HG03108 (cell line): ENCODE measurements at regions not wholly inside any gene's neighbourhood (a gene's known extent, or its start where the extent isn't known, plus 50 kb on each side); places are given as distances from the start of the nearest gene placed in this dataset.
"Not testable (repeated sequence)": the region's sequence is repeated elsewhere in the genome, so short reads cannot be mapped to it uniquely, and the experiment has no call there.

Experiments
- ATAC-seq: cut with Tn5 transposase; IDR thresholded peaks from one replicate; pipeline ENCODE4 v1.9.1; 2021; ENCODE audit warnings: moderate library complexity; ENCODE audit not compliant: unreplicated experiment

GRCh38 chr18:1530650-1531049, 626.0 kb downstream of the ADCYAP1 start:
- no peak for ATAC-seq

DNA sequence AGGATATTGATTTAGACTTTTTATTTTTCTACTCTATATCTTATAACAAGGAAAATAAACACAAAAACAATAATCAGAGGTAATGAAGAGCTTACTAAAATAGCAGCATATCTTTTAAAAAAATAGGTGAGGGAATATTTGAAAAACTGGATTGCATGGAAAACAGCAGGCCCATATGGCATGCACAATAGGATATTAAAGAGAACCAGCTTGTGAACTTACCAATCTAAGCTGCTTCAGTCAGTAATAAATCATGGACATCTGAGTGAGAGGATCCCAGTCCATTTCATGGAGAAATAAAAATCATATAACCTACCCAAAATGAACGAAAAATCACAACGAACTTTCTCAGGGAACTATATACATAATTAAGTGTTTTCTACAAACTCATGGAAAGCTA, 634.6 kb downstream of the ADCYAP1 start:
- ATAC-seq, result no peak

DNA sequence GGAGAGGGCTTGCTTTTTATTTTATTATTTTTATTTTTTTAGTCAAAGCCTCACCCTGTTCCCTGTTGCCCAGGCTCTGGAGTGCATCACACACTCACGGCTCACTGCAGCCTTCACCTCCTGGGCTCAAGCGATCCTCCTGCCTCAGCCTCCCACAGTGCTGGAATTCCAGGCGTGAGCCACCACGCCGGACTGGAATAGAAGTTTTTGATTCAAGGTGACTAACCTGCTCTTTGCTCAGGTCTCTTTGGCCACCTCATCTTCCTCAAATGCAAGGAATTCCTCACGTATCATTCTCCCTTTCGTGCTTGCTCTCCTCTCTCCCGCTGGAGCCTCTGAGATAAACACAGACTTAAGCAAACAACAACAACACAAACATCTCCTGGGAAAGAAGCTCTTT, 636.8 kb downstream of the ADCYAP1 start:
- ATAC-seq, result no peak

DNA sequence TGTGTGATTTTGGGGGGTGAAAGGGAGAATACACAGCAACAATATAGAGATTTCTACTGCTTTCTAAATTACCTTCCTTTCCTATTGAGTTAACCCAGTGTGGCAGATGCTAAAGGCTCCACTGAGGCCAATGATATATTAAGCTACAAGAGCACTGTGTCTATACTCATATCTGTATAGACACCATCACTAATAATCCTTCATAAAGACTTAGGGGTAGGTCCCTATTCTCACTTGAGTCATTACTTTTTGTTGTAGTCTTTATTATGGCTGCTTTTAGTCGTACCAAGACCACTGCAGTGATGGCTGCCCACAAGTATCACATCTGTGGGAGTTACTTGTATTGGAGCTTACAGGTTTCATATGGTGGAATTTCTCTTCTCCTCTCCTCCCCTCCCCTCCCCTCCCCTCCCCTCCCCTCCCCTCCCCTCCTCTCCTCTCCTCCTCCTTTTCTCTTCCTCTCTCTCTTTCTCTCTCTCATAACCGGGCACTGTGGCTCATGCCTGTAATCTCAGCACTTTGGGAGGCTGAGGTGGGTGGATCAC, 637.6 kb downstream of the ADCYAP1 start:
- ATAC-seq, result no peak

DNA sequence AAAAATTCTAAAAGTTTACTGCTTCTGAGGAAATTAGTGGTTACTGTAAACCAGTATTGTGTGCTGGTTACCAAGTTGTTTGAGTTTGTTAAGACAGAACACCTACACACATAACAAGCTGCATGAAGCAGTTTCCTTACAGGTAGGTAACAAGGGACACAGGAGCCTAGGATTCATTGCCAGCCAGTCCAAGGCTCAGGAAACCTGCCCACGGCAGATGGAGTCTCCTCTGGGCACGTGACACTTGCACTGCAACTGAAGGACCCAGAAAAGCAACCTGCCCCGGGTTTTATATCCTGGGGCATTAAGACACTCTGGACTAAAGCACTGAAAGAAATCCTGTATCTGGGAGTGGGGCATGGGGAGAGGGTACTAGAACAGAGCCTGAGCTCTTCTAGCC, 639.3 kb downstream of the ADCYAP1 start:
- ATAC-seq, result no peak

GRCh38 chr18:1557711-1558110, 653.0 kb downstream of the ADCYAP1 start:
- not testable (repeated sequence) for ATAC-seq

- ATAC-seq, result no peak
These were observed 654.9 kb downstream of the ADCYAP1 start for GRCh38 chr18:1559563-1559962.

GRCh38 chr18:1564793-1565192, 660.1 kb downstream of the ADCYAP1 start:
- ATAC-seq, result no peak

- no peak for ATAC-seq
These were observed 666.5 kb downstream of the ADCYAP1 start for GRCh38 chr18:1571206-1571605.

DNA sequence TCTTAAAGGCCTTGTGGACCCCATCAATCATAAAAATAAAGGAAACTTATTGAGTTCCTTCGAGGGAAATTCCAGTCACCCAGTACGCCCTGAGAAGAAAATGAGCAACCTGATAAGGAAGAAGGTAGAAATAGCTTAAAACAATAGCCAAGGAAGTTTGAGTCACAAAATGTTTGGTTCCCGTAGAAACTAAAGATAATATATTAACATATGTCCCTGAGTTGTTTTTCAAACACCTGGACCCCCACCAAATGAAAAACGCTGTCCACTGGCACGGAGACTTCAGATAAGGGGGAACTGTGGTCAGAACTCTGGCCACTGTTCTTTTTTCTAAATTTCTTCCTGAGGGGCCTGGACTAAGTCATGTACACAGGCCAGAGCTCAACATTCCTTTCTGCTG, 669.1 kb downstream of the ADCYAP1 start:
- no peak for ATAC-seq

GRCh38 chr18:1575084-1575483, 670.4 kb downstream of the ADCYAP1 start:
- no peak for ATAC-seq

- no peak for ATAC-seq
These were observed 673.8 kb downstream of the ADCYAP1 start for GRCh38 chr18:1578505-1578904.

DNA sequence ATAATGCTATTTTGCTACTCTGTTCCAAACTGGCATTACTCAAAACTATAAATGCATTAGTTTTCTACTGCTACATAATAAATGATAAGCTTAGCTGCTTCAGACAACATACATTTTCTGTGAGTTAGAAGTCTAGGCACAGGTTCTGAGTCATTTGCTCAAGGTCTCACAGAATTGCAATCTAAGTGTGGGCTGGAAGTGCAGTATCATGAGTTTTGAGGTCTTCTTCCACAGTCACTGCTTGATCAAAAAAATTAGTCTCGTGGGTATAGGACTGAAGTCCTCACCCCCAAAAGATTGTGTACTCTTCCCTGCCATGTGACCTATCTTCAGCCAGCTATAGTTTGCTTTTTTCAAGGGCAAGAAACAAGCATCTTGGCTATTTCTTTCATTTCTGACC, 676.9 kb downstream of the ADCYAP1 start:
- no peak for ATAC-seq

GRCh38 chr18:1585881-1586488, 681.3 kb downstream of the ADCYAP1 start:
- no peak for ATAC-seq

GRCh38 chr18:1593091-1593490, 688.4 kb downstream of the ADCYAP1 start:
- no peak for ATAC-seq

- no peak for ATAC-seq
These were observed 690.5 kb downstream of the ADCYAP1 start for GRCh38 chr18:1595195-1595594.

GRCh38 chr18:1599196-1599595, 694.5 kb downstream of the ADCYAP1 start:
- ATAC-seq, result no peak

DNA sequence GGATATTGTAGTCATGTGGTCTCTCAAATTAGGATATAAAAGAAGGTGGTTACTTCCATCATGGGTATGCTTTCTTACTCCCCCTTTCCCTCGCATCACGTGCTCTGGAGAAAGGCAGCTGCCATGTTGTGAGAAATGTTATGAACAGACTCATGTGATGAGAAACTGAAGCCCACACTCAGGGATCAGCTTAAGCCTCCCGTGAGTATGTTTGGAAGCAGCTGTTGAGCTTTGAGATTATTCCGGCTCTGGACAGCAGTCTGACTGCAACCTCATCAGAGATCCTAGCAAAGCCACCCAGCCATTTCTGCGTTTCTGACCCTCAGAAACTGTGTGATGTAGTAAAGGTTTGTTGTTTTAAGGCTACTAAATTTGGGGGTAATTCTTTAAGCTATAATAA, 700.1 kb downstream of the ADCYAP1 start:
- ATAC-seq, result no peak

DNA sequence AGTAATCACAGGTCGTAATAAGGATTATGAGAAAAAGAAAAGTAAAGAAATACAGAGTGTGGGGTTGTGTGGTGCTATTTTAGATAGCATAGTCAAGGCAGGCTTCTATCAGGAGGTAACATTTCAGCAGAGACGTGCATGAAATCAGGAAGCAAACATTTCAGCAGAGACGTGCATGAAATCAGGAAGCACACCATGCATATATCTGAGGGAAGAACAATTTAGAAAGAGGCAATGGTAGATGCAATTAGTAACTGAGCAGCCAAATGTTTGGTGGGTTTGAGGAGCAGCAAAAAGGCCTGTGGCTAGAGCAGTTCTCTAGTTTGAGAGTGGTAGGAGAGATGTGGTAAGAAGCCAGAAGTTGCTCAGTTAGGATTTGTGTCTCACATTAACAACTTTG, 713.7 kb downstream of the ADCYAP1 start:
- no peak for ATAC-seq

DNA sequence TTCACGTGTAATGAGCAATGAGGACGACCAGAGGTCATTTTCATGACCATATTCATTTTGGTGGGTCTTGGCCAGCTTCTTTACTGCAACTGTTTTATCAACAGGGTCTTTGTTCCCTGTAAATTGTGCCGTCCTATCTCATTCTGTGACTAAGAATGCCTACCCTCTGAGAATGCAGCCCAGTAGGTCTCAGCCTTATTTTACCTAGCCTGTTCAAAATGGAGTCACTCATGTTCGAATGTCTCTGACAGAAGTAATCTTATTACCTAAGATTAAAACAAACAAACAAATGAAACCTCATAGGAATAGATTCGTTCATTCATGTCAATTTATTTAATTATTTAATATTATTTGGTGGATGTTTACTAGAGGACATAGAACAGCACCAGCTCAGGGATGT, 714.8 kb downstream of the ADCYAP1 start:
- ATAC-seq, result no peak

DNA sequence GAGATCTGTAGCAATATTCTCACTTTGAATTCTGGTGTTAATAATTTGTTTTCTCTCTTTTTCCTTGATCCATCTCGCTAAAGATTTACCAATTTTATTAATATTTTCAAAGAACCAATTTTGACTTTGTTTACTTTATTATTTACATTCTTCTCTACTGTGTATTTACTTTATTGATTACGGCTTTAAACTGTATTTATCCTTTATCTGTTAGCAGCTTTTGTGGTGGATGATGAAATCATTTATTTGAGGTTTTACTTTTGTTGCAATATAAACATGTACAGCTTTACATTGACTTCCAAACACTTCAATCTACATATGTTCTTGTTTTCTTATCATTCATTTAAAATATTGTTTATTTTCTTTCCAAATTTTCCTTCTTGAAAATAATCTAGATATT, 719.9 kb downstream of the ADCYAP1 start:
- no peak for ATAC-seq

DNA sequence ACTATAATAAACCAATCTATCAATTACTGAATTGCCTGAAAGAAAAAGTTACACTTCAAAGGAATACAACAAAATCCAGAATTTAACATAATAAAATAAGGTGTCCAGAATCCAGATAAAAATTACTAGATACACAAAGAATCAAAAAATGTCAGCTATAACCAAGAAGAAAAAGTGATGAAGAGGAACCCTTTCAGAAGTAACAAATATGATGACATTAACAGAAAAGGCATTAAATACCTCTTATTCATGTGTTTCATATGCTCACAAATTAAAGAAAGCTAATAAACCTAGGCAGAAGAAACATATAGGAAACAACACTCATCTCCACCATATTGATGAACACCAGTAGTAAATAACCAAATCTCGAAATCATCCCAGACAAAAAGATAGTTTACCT, 722.8 kb downstream of the ADCYAP1 start:
- ATAC-seq, result no peak

DNA sequence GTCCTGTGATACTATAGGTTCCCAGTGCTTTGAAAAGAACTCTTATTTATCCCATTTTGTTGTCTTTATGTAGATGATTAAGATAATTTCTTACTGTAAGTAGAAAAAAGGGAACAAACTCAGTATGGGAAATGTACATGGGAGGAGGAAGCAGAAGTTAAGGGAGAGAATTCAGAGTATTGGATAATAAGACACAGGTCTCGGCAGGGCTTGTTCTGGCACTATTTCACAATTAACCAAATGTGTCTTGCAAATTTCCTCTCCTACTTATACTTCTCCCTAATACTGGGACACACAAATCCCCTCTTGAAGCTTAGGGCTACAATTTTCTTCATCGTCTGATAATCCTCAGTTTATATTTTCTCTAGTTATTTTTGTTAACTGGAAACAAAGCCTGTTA, 744.0 kb downstream of the ADCYAP1 start:
- ATAC-seq, result no peak
